ENCODE measurements at regions not wholly inside any gene's neighbourhood (a gene's known extent, or its start where the extent isn't known, plus 50 kb on each side); places are given as distances from the start of the nearest gene placed in this dataset.

GRCh38 chr1:199836430-199836829 is 191.1 kb upstream of the NR5A2 start:
- TF ChIP-seq, protein P1, sequence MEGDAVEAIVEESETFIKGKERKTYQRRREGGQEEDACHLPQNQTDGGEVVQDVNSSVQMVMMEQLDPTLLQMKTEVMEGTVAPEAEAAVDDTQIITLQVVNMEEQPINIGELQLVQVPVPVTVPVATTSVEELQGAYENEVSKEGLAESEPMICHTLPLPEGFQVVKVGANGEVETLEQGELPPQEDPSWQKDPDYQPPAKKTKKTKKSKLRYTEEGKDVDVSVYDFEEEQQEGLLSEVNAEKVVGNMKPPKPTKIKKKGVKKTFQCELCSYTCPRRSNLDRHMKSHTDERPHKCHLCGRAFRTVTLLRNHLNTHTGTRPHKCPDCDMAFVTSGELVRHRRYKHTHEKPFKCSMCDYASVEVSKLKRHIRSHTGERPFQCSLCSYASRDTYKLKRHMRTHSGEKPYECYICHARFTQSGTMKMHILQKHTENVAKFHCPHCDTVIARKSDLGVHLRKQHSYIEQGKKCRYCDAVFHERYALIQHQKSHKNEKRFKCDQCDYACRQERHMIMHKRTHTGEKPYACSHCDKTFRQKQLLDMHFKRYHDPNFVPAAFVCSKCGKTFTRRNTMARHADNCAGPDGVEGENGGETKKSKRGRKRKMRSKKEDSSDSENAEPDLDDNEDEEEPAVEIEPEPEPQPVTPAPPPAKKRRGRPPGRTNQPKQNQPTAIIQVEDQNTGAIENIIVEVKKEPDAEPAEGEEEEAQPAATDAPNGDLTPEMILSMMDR (IDR thresholded peaks at IDR 0.05; ENCODE audit: insufficient read depth, low read length, poor library complexity, severe bottlenecking) = no peak
- TF ChIP-seq EZH2phosphoT487 (conservative IDR thresholded peaks at IDR 0.05; ENCODE audit: low read length) = no peak
